ENCODE measurements at regions not wholly inside any gene's neighbourhood (a gene's known extent, or its start where the extent isn't known, plus 50 kb on each side); places are given as distances from the start of the nearest gene placed in this dataset.

DNA sequence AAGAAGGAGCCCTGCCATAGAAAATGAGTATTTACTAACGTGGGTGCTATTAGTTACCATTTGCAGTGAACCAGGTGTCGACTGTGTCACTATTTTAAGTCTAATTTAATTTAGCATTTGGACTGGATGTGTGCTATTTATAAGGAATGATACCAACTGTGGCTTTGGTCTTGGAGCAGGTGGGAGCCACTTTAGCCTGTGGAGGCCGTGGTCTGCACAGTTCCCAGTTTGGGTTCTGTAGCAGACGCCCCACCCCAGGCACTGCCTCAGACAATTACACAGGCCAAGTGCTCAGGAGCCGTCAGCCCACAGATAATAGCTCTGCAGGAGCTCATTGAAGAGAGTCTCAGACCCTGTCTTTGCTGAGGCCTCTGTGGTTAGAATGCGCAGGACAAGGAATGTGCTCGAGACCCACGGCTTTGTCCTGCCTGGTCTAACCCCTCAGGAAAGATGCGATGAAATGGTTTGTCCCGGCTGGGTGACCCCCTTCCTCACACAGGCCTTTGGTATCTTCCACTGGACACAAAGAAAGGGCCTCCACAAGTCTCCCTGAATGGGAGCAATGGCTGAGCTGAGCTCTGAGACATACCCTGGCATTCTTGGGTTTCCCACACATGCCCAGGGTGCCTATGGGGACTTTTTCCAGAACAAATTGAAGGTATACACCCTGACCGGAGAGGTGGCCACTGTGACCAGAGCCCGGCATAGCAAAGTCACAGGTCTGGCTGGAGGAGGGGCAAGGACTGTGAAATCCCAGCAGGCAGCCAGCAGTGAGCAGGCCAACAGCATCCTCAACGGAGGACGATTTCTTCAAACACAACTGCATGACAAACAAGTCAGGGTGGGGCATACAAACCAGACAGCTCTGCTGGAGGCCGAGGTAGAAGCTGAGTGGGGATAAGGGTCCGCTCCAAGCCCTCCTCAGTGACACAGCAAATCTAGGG is 251.2 kb downstream of the ARHGAP12 start:
- Histone ChIP-seq H3K27me3 (ENCODE audit: insufficient read depth, poor library complexity, severe bottlenecking) (no peaks in the 10 kb centered on the region), H3K4me3 (replicated peaks; ENCODE audit: insufficient read depth, low read length) (no peak overlapping the region), H3K27ac (replicated peaks) (no peak overlapping the region)
- DNase-seq (ENCODE audit: low read depth in 1 of 2, low spot score in 1 of 2): no peak
- TF ChIP-seq POLR2AphosphoS5 (IDR thresholded peaks at IDR 0.05; ENCODE audit: low read depth): no peak
- TF ChIP-seq, protein P1, sequence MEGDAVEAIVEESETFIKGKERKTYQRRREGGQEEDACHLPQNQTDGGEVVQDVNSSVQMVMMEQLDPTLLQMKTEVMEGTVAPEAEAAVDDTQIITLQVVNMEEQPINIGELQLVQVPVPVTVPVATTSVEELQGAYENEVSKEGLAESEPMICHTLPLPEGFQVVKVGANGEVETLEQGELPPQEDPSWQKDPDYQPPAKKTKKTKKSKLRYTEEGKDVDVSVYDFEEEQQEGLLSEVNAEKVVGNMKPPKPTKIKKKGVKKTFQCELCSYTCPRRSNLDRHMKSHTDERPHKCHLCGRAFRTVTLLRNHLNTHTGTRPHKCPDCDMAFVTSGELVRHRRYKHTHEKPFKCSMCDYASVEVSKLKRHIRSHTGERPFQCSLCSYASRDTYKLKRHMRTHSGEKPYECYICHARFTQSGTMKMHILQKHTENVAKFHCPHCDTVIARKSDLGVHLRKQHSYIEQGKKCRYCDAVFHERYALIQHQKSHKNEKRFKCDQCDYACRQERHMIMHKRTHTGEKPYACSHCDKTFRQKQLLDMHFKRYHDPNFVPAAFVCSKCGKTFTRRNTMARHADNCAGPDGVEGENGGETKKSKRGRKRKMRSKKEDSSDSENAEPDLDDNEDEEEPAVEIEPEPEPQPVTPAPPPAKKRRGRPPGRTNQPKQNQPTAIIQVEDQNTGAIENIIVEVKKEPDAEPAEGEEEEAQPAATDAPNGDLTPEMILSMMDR (IDR thresholded peaks at IDR 0.05; ENCODE audit: insufficient read depth, low read length): no peak
- TF ChIP-seq GABPA (IDR thresholded peaks at IDR 0.05; ENCODE audit: low read depth): no peak
- TF ChIP-seq, protein P2, sequence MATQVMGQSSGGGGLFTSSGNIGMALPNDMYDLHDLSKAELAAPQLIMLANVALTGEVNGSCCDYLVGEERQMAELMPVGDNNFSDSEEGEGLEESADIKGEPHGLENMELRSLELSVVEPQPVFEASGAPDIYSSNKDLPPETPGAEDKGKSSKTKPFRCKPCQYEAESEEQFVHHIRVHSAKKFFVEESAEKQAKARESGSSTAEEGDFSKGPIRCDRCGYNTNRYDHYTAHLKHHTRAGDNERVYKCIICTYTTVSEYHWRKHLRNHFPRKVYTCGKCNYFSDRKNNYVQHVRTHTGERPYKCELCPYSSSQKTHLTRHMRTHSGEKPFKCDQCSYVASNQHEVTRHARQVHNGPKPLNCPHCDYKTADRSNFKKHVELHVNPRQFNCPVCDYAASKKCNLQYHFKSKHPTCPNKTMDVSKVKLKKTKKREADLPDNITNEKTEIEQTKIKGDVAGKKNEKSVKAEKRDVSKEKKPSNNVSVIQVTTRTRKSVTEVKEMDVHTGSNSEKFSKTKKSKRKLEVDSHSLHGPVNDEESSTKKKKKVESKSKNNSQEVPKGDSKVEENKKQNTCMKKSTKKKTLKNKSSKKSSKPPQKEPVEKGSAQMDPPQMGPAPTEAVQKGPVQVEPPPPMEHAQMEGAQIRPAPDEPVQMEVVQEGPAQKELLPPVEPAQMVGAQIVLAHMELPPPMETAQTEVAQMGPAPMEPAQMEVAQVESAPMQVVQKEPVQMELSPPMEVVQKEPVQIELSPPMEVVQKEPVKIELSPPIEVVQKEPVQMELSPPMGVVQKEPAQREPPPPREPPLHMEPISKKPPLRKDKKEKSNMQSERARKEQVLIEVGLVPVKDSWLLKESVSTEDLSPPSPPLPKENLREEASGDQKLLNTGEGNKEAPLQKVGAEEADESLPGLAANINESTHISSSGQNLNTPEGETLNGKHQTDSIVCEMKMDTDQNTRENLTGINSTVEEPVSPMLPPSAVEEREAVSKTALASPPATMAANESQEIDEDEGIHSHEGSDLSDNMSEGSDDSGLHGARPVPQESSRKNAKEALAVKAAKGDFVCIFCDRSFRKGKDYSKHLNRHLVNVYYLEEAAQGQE (IDR thresholded peaks at IDR 0.05; ENCODE audit: insufficient replicate concordance, low read depth): no peak

DNA sequence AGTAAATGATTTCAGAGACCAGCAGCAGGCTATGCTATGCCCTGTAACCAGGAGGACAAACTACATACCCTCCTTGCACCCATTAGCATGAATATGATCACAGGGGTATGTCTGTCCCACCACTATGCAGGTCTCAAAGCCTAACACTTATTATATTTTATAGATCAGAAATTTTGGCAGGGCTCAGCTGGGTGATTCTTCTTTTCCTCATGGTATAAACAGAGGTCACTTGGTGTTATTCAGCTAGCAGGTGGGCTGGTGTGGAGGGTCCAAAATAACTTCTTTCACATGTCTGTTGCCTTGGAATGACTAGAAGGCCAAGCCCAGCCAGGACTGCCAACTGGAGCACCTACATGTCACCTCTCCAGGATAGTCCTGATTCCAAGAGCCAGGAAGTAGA is 252.9 kb downstream of the ARHGAP12 start:
- TF ChIP-seq SPI1 (IDR thresholded peaks at IDR 0.05; ENCODE audit: borderline replicate concordance, low read depth) (no peak), GABPA (IDR thresholded peaks at IDR 0.05; ENCODE audit: low read depth) (no peak), POLR2AphosphoS5 (IDR thresholded peaks at IDR 0.05; ENCODE audit: low read depth) (no peak)
- TF ChIP-seq, protein P2 (IDR thresholded peaks at IDR 0.05; ENCODE audit: insufficient replicate concordance, low read depth): no peak
- TF ChIP-seq, protein P1 (IDR thresholded peaks at IDR 0.05; ENCODE audit: insufficient read depth, low read length): no peak
- Histone ChIP-seq H3K4me3 (replicated peaks; ENCODE audit: insufficient read depth, low read length) (no peak overlapping the region), H3K27me3 (ENCODE audit: insufficient read depth, poor library complexity, severe bottlenecking) (no peaks in the 10 kb centered on the region), H3K27ac (replicated peaks) (no peak overlapping the region)
- DNase-seq (ENCODE audit: low read depth in 1 of 2, low spot score in 1 of 2): no peak

DNA sequence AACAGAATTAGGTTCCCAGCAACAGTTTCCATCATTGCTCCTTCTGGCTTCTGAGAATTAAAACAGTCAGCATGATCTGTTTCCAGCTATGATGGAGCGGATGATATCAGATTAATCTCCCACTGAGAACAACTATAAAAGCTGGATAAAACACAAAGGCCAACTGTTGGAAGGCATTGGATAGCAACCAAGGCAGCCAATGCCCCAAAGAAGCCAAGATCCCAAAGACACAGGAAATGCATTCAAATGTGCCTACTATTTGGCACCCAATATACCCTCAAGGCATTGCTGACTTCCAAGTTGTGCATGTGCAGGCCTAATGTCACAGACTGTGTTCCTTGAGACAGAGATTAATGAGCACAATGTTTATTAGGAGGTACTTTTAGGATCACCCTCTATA is 259.3 kb downstream of the ARHGAP12 start:
- Histone ChIP-seq H3K27ac (replicated peaks) (no peak overlapping the region), H3K27me3 (ENCODE audit: insufficient read depth, poor library complexity, severe bottlenecking) (no peaks in the 10 kb centered on the region), H3K4me3 (replicated peaks; ENCODE audit: insufficient read depth, low read length) (no peak overlapping the region)
- TF ChIP-seq POLR2AphosphoS5 (IDR thresholded peaks at IDR 0.05; ENCODE audit: low read depth) (no peak), GABPA (IDR thresholded peaks at IDR 0.05; ENCODE audit: low read depth) (no peak), SPI1 (IDR thresholded peaks at IDR 0.05; ENCODE audit: borderline replicate concordance, low read depth) (no peak)
- TF ChIP-seq, protein P1 (IDR thresholded peaks at IDR 0.05; ENCODE audit: insufficient read depth, low read length): no peak
- TF ChIP-seq, protein P2 (IDR thresholded peaks at IDR 0.05; ENCODE audit: insufficient replicate concordance, low read depth): no peak
- no peak for DNase-seq (ENCODE audit: low read depth in 1 of 2, low spot score in 1 of 2)

Data from HL-60 (cell line).